Stimulated activated CD4-positive, alpha-beta T cell treated with anti-CD3 and anti-CD28 coated beads, Interleukin-4, amount 100 ng/mL, for 24 hours (primary cell): ENCODE measurements at regions not wholly inside any gene's neighbourhood (a gene's known extent, or its start where the extent isn't known, plus 50 kb on each side); places are given as distances from the start of the nearest gene placed in this dataset.

ENCODE experiments used
- DNase-seq: peaks from one replicate; pipeline ENCODE4 v3.0.0-alpha.2; 2020

DNA sequence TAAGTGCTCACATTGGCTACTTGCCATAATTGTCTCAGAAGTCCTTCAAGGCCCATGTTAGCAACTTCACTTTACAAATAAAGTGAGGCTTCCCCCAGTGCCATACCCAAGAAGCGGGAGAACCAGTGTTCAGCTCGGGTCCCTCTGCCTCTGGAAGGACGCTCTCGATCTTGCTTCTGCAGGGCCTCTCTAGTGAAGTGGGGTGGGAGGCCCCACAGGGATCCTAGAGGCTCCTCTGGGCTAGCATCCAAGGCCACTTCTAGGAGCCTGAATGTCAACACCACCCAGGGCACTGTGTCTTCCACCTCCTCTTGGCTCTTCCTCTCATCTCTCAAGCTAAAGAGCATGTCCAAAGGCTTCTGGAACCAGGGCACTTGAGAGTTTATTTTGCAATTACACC is 282.5 kb downstream of the GADD45G start:
- DNase-seq: no peak

DNA sequence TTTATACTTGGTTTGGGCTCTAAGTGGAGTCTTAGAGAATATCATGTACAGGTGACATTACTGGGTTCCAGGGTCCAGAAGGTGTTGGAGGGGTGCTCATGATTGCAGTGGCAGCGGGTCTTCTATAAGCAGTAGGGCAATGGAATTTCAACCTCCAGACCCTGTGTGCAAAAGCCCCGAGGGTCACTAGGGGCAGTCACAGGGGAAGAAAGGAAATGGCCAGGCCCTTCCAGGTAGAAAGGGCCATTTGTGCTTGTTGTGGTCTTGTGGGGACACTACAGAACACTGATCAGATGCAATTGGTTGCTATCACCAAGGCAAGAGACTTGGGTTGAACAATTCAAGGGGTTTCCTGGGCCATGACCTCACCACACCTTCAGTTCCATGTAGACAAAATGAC is 283.4 kb downstream of the GADD45G start:
- no peak for DNase-seq

DNA sequence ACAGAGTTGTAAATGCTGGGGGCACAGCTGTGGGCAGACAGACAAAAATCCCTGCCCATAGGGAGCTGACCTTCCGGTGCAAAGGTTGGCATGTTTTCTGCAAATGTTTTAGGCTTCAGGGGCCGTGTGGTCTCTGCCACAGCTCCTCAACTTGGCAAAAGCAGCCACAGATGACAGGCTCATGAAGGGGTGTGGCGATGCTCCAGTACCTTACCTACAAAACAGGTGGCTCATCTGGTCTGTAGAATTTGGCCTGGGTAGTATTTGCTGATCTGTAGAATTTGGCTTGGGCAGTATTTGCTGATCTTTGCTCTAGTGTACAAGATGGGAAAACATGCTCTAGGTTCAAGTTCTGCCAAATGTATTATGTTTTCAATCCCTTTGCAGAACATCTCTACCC is 283.9 kb downstream of the GADD45G start:
- DNase-seq: no peak

DNA sequence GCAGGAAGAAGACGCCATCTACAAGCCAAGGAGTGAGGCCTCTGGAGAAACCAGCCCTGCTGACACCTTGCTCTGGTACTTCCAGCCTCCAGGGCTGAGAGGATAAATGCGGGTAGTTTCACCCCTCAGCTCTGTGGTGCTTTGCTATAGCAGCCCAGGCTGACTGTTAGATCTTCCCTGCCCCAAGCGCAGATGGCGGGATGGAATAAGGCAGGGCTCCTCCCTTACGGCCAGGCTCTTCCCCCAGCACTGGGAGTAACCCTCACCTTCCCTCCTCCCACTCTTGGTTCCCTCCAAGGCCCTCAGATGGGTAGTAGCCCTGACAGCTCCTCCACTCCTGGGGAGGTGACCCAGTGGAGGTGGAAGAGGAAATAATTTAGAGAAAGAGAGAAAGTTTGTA is 285.1 kb downstream of the GADD45G start:
- DNase-seq: no peak

DNA sequence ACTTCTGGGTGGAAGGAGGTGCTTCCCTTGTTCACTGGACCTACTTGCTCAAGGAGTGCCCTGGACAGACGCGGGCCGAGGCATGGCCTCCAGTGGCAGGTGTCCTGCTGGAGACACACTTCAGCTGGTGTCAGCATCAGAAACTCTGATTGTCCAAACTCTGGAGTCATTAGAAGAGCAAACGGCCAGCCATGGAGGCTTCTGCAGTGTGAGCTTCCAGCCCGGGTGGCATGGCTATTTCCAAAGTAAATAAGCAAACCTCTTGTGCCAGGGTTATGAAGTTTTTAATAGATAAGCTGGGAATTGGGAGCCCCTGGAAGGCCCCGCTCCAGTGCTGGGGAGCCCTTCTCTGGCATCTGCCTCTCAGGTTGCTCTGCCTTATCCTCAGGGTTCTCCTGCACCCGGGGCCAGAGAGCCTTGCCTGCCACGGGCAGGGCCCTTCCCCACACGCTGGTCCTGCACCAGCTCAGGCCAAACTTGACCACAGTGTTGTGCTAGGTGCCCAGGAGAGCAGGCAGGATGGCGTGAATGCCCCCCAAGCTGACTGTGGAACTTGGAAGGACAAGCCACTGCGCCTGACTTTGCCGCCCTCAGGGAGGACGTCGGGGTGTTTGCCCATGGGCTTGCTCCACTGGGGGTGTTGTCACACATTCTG is 285.6 kb downstream of the GADD45G start:
- DNase-seq: no peak

DNA sequence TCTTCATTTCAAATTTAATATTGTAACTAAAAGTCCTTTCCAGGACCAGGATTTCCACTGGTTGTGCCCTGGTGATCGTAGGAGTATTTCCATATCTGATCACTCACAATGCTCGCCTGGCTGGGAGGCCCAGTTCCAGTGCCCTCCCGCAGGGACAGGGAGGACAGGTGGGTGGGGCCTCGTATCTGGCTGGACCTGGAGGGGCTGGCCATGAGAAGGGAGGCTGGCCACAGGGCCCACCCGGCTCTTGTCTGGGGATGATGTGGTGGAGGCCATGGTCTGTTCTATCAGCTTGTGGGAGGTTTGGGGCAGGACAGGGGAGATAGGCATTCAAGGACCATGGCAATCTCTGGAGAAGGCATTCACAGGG is 286.4 kb downstream of the GADD45G start:
- no peak for DNase-seq

DNA sequence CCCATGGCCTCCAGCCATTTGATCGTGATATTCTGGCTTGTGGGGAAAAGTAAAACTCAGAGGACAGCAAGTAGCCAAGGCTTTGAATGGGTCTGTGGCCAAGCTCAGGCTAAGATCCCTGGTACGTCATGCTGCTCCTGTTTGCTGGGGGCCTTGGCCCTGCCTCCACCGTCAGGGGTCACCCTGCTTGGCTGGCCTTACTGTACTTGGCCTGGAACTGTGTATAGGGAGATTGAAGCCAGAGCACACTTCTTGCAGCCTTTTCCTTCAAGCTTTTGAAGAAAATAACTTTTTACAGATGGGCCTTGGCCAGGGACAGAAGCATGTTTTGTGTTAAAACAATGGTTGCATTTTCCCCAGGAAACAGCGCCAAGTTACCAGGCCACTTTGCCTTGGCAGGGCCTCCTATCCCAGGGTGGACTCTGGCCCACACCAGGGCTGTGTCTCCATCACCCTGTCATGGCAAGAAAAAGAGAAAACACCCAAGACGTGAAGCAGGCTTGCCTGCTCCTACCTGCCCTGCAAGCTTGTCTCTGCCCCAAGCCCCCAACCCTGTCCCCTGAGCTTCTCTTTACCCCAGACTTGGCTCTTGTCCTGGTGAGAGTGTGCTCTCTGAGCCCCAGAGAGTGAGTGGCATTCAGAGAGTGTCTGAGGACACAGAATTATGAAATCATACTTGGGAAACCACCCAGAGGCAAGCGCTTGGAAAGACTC is 286.9 kb downstream of the GADD45G start:
- DNase-seq: no peak

DNA sequence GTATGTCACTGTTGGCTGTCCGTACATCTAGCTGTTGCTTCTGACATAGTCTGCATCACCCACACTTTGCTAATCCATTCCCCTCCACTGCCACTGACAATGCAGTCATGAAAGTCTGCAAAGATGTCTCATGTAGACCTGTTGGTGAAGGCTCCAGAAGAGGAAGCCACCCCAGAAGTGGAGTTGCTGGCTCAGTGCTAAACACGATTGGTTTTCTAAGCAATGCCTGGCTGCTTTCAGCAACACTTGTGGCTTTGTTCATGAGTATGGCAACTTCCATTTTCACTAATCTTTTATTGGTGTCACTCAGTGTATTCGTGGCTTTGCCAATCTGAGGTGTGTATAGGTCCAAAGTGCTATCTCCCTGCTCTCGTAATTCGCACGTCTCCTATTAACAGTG is 288.1 kb downstream of the GADD45G start:
- DNase-seq: no peak

DNA sequence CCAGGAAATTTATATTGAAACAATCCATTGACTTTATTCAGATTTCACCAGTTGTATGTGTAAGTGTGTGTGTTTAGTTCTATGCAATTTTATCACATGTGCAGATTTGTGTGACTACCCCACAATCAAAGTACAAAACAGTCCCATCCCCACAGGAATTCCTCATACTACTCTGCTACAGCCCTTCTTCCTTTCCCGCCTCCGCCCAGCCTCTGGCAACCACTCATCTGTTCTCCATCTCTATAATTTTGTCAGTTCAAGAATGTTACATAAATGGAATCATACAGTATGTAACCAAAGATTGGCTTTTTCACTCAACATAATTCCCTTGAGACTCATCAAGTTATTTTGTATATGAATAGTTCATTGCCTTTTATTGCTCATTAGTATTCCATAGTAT is 289.1 kb downstream of the GADD45G start:
- DNase-seq: no peak

DNA sequence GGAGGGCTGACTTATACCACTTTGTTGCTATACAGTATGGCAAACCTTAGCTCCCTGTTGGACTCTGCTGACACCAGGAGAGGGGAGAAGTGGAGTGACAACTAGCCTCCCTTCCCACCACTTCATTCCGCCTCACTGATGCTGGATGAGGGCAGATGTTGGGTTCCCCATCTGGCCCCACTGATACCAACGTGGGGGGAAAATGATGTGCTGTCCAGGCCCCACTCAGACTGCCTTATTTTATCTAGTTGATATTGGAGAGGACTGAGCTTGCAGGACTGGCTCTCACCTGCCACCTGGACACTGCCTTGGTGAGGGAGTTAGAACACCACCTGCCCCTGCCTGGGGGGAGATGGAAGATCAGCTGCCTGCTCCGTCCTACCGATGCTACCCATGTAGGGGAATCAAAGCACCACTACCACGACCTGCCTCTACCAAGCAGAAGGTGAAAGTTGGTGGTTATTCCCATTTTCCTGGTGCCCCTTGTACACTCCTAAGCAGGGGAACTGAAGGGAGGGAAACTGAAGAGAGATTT is 292.1 kb downstream of the GADD45G start:
- DNase-seq: no peak

DNA sequence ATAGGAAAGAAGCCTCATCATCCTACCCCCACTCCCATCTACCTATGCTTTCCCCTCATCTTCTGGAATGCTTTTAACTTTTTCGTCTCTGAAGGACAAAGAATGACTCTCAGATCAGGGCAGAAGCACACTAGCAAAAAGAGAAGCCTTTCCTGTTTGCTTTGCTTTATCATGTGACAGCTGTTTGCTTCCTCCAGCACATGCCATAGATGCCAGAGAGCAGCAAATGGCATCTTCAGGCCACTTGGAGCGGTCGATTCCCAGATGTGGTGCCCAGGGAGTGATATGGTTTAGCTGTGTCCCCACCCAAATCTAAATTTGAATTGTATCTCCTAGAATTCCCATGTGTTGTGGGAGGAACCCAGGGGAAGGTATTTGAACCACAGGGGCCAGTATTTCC is 294.8 kb downstream of the GADD45G start:
- DNase-seq: no peak

DNA sequence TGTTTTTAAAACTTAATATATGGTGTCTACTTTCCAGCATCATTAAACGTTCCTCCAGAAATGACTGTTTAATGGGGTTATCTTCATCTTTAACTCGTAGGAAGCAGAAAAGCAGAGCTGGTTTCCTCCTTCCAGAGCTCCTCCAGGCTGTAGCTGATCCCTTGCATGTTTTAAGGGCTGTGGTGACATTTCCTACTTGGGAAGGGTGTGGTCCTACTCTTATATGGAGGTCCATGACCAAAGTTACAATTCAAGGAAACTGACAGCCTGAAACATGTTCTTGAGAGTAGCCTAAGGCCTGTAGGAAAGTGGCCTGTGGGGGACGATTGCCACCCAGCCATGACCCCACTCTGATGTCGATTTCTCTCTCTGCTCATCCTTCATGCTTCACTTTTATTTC is 297.1 kb downstream of the GADD45G start:
- DNase-seq: no peak

DNA sequence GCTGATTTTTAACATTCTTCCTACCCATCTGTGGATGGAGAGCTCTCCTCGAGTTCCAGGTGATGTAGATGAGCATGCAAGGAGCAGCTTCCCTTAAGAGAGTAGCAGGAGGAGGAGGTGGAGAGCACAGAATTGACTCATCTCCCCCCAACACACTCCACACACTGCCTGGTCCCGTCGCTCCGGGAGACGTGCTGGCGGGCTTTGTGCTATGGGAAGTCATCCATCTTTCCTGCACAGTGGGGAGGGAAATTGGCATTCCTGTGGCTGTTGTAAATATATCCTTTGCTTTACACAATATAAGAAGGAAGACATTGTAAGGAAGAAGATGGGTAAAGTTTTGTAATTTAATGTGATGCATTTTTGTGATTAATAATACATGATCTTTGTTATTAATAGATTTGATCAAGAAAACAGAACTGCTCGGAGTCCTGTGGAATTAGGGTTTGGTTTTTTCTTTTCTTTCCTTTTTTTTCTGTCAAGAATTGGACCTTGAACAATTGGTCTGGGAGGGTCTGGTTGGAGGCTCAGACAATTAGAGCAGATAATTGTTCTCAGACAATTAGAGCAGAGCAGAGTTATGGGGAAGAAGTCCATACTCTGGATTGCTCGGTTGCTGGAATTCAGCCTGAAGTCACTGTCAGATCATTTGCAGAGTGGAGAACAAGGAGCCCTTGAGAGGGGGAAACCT is 297.8 kb downstream of the GADD45G start:
- no peak for DNase-seq

DNA sequence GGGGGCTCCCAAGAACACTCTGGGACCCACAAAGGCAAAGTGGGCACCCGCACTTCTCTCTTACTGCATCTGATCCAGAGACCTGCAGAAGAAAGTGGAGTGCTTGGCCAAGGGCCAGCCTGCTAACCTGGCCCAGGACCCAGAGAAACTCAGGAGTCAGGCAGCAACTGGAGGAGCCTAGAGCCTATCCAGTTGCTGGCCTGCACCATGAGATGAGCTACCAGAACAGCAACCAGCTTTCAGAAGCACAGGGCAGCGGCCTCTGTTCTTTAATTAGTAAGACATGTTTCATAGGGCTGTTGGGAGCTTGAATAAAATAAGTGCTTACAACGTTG is 298.3 kb downstream of the GADD45G start:
- DNase-seq: no peak

DNA sequence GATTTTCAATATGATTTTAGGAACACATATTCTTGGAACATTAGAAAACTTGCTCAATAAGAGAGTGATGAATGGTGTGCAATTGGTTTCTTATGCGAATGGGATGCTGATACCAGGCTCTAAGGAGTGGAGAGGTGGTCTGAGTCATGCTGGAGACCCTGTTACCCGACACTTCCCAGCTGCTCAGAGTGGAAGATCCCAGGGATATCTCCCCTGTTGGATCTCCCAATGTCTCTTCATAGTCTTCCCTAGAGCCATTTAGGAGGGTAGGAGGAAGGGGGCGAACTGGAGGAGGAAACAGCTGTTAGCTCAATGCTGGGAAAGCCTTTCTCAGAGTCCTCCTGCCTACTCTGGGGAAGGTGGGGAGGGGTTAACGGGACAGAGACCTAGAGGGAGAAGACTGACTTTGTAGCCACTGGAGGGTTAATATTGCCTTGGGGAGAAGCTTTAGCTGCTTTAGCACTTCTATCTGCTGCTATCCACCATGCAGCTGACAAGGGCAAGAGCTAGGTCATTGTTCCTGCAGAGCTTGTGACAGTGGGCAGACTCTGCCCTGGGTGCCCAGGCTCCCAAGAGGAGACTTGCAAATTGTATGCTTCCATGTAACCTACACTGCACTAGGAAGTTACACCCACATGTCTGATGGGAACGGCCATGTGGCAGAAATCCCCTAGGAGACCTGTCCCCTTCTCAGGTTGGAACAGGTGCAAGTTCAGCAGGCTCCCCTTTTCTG is 301.0 kb downstream of the GADD45G start:
- no peak for DNase-seq

DNA sequence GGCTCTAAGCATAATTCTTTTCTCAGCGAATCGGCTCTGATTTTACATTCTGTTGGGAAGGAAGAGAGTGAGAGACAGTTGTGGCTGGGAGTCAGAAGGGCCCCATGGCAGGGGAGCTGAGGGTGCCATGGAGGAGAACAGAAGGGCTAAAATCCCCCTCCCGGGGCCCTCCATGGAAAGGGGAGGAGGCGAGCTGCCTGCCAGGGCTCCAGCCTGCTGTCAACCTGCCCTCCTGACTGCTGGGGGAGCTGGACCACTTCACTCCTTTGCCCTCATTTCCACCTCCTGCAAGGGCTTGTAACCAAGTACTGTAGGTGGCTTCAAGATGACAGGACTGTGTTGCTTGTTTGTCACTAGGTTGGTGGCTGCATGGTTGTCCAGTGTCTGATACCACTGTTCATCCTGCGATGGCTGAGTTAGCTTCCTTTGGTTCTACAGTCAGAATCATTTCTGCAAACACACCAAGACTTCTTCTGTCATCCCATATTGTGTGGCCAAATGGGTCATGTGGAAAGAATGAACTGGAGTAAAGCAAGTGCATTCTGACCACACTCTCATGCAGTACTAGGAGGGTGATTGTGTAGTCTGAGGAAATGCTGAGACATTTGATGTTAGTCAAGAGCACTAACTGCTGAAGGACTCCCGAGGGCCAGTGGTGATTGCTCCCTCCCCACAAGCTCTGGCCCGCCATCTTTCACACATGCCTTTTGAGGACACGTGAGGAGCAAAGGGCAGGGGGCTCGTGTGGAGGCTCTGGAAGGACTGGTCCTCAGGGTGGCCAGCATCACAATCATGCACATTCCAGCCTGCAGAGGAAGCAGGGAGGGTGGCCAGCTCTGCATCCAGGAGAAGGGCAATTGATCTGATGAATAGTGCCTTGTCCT is 307.2 kb downstream of the GADD45G start:
- DNase-seq: no peak

DNA sequence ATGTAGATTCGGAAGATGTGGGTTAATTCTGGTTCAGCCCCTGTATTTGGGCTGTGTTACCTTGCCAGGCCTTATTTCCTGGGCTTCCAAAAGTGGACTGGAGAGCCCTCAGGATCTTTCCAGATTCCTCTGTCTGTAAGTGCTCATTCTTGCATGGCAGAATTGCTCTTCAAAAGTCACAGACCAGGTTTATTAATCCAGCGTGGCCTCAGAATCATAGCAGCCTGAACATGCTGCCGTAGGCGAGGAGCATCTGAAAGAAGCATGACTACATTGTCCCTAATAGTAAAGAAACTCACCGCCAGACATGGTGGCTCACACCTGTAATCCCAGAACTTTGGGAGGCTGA is 307.8 kb downstream of the GADD45G start:
- DNase-seq: no peak

DNA sequence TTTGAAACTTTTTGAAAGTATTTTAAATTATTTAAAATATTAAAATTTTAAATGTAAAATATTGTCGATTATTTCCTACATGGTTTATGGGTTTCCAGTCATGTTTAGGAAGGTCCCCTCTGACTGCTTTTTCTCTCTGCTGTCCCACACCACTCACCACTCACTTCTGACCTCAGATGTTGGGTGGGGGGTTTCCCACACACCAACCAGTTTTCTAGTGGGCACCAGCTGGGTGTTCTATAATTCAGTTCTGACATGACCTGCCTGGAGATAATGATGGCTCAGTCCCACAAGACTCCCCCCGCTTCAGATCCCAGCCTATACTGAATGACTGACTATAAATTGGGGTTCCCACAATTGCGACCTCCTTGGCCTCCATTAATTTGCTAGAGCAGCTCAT is 310.4 kb downstream of the GADD45G start:
- DNase-seq: no peak

DNA sequence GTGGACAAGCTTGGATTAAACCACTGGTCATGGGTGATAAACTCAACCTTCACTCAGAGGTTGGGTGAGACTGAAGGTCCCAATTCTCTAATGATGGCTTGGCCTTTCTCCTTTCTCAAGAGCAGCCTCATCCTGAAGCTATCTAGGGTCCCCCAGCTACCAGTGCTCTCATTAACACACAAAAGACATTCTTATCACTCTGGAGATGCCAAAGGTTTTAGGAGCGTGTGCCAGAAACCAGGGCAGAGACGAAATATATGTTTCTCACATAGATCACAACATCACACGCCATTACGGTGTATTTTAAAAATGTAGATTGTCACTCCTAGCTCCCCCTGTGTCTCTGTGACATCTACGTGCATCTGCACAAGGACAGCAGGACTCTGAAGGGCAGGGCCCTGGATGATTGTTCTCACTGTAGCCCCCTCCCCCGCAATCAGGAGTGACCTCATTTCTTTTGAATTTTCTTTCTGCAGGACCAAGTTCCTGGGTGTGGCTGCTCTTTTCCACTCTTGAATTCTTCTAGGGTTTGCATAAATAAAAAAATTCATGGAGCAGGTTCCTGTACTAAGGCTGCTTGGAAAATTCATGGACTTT is 311.3 kb downstream of the GADD45G start:
- DNase-seq: no peak

DNA sequence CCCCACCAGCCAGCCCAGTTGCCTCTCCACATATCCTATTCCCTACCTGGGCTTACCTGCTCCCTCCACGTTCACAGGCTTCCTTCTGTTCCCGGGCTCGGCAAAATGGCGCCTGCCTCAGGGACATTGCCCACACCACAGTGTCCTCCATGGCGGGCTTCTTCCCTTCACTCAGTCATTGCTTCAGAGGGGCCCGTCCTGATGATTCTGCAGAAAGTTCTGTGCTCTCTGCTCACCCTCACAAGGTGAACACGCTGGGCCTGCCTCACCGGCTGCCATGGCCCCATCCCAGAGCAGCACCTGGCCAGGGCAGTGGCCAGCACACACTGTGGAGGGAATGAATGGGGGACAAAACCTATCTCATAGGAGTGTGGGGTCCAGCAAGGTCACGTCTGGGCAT is 313.0 kb downstream of the GADD45G start:
- DNase-seq: no peak

DNA sequence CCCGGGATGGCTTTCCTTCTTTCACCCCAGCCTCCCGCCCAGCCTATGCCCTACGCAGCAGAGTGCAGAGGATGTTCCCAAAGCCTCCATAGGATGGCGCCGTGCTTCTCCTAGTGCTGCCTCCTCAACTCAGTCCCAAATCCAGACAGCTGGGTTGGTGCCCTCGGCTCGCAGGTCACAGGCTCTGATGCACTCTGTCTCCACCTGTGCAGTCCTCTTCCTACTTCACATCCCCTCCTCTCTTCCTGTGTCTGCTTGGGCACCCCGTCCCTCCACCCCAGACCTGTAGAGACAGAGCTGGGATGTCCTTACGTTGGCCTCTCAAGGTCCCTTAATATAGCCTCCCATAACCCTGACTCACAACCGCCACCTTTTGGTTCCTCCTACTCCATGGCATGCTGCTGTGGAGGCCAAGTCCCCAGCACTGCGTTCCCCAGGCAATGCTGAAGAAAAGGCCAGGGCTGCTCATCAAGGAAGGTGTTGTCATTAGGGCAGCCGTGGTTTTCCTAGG is 314.4 kb downstream of the GADD45G start:
- peak; percentile 48 for DNase-seq

DNA sequence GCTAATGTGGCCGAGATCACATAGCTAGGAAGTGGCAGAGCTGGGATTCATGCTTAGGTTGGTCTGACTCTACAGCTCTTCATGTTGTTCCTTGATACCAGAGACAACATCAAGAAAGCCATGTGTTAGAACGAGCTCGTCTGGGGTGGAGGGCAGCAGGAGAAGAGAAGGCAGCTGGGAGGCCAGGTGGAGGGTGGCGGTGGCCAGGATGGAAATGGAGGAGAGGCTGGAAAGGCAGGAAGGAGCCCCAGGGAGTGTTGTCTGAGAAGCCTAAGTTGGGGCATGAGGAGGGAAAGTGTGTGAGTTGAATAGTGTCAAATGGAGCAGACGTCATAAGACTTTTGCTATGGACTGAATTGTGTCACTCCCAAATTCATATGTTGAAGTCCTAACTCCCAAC is 315.3 kb downstream of the GADD45G start:
- DNase-seq: no peak
